Fibroblast of lung (primary cell): ENCODE measurements at regions not wholly inside any gene's neighbourhood (a gene's known extent, or its start where the extent isn't known, plus 50 kb on each side); places are given as distances from the start of the nearest gene placed in this dataset.

Source experiments
- CTCF ChIP-seq, 2 donors: IDR thresholded peaks in 1 of 2; conservative IDR thresholded peaks in 1 of 2; 1 replicate in 1 of 2; 2 replicates in 1 of 2; pipeline ENCODE4 v1.5.1; 2011 to 2012; ENCODE audit warnings: low read length in 2 of 2, control low read depth in 1 of 2, inconsistent platforms in 1 of 2, low read depth in 1 of 2, mild to moderate bottlenecking in 1 of 2
- EZH2 ChIP-seq: IDR thresholded peaks from 2 replicates; pipeline ENCODE4 v1.5.1; 2012; ENCODE audit warnings: low read length, control low read depth, mild to moderate bottlenecking; ENCODE audit errors: missing control alignments

- no peak for TF ChIP-seq CTCF (conservative IDR thresholded peaks at IDR 0.05 in 1 of 2, IDR thresholded peaks at IDR 0.05 in 1 of 2; ENCODE audit: low read depth in 1 of 2, low read length in 2 of 2)
- no peak for TF ChIP-seq EZH2
These were observed 356.1 kb upstream of the KIF2A start for GRCh38 chr5:61949679-61950435.
